Effector memory CD4-positive, alpha-beta T cell (primary cell): ENCODE measurements at regions not wholly inside any gene's neighbourhood (a gene's known extent, or its start where the extent isn't known, plus 50 kb on each side); places are given as distances from the start of the nearest gene placed in this dataset.

ENCODE experiments used
- DNase-seq, 3 donors: peaks; one replicate each; pipeline ENCODE4 v3.0.0-alpha.2; 2020
- H3K27ac ChIP-seq: 2 replicates; pipeline ENCODE4 v1.7.0; 2013; ENCODE audit warnings: mild to moderate bottlenecking, low read length, moderate library complexity; ENCODE audit not compliant: insufficient read depth, poor library complexity, severe bottlenecking
- H3K27me3 ChIP-seq: replicated peaks from 2 replicates; pipeline ENCODE4 v1.7.0; 2013; ENCODE audit warnings: mild to moderate bottlenecking, low read length; ENCODE audit not compliant: insufficient read depth, control insufficient read depth, poor library complexity, severe bottlenecking
- H3K36me3 ChIP-seq: 2 replicates; pipeline ENCODE4 v1.7.0; 2013; ENCODE audit warnings: mild to moderate bottlenecking, low read length, moderate library complexity; ENCODE audit not compliant: control insufficient read depth, insufficient read depth
- H3K4me1 ChIP-seq: 2 replicates; pipeline ENCODE4 v1.7.0; 2013; ENCODE audit warnings: low read length, mild to moderate bottlenecking; ENCODE audit not compliant: control insufficient read depth, insufficient read depth, poor library complexity, severe bottlenecking
- H3K4me3 ChIP-seq: 2 replicates; pipeline ENCODE4 v1.7.0; 2013; ENCODE audit warnings: low read length, low read depth, mild to moderate bottlenecking; ENCODE audit not compliant: insufficient read depth, poor library complexity, severe bottlenecking
- H3K9me3 ChIP-seq: 2 replicates; pipeline ENCODE4 v1.7.0; 2013; ENCODE audit warnings: mild to moderate bottlenecking, low read length, moderate library complexity; ENCODE audit not compliant: control insufficient read depth

- no peaks in the 10 kb centered on the region for H3K36me3 ChIP-seq
- H3K4me1 ChIP-seq = no peaks in the 10 kb centered on the region
- H3K27me3 ChIP-seq = no peaks in the 10 kb centered on the region
- H3K4me3 ChIP-seq = no peak overlapping the region
- H3K9me3 ChIP-seq = no peaks in the 10 kb centered on the region
- no peak overlapping the region for H3K27ac ChIP-seq
- no peak for DNase-seq
Observed at GRCh38 chr12:89082370-89082753, 269.9 kb downstream of the DUSP6 start.

GRCh38 chr12:89081719-89082369, 270.5 kb downstream of the DUSP6 start:
- no peak for DNase-seq
- no peaks in the 10 kb centered on the region for H3K36me3 ChIP-seq
- H3K27me3 ChIP-seq = no peaks in the 10 kb centered on the region
- H3K27ac ChIP-seq = no peak overlapping the region
- H3K9me3 ChIP-seq = no peaks in the 10 kb centered on the region
- H3K4me1 ChIP-seq = no peaks in the 10 kb centered on the region
- no peak overlapping the region for H3K4me3 ChIP-seq

DNA sequence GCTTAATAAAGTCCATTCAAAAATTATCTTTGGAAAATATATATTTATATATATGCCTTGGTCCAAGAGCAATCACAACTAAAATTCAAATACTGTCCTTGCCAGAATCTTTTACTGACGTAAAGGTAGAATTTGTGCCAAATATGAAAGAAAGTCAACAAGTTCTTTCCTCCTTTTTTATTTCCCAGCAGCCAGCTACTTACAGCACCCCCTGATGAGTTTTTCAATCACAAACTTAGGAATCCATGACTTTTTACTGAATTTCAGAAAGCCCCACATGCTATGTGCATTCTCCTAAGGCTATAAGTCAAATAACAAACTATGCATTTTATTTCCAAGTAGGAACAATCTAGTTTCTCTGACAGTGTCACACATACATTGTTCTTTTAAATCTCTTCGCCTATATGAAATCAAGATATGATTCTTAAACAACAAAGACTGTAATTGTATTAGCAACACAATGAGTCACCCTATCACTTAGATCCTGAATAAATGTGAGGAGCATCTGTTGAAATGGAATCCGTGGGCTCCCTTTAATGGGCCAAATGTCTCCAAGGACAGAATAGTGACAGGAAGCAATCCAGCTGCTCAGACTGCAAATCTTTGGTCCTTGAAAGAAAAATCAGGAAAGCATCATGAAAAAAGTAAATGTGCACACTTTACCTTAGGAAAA, 271.4 kb downstream of the DUSP6 start:
- no peak for DNase-seq
- Histone ChIP-seq H3K9me3 (no peaks in the 10 kb centered on the region), H3K27me3 (no peaks in the 10 kb centered on the region)

DNA sequence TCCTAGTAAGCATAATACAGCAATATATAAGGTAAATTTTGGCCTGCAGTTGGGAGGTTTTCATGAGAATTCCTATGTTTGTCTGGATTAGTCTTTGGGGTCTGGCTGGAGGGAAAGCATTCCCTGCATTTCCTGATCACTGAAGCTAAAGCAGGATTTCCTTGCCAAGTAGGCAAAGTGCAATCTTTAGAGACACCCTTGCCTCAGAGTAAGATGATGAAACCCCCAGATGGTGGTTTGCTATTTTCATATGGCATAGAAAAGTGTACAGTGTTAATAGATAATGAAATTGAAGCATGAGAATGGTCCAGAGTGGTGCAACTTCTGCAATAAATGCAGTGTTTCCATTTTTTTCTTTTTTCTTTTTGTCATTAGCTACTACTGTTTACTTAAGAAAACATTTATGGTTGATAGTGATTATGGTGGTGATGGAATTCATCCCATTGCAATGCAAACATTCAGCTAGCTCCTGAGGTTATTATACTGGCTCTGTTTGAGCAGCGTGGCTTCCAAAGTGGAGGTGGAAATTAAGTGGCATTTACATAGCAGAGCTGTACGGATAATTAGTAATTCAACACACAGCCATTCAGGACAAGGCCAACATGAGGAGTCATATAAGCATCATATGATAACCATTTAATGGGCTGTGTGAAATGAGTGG, 276.3 kb downstream of the DUSP6 start:
- no peak for DNase-seq

More for the DNA sequence above, 271.4 kb downstream of the DUSP6 start:
- Histone ChIP-seq H3K4me1 (no peaks in the 10 kb centered on the region), H3K4me3 (no peak overlapping the region), H3K27ac (no peak overlapping the region), H3K36me3 (no peaks in the 10 kb centered on the region)

DNA sequence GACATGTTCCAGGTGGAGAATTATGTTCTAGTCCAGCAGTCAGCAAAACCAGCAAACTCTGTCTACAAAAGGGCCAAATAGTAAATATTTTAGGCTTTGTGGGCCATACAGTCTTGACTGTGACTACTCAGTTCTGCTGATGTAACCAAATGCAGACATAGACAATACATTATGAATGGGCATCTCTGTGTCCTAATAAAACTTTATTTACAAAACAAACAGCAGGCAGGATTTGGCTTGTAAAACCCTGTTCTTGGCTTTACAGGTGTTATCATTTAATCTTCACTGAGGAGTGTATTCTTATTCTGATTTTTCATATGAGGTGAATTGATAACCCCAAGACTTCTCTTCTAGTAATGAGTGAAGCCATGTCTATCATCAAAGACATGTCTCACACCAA, 278.6 kb downstream of the DUSP6 start:
- Histone ChIP-seq H3K4me3 (no peak overlapping the region), H3K4me1 (no peaks in the 10 kb centered on the region), H3K36me3 (no peaks in the 10 kb centered on the region), H3K27me3 (no peaks in the 10 kb centered on the region), H3K27ac (no peak overlapping the region), H3K9me3 (no peaks in the 10 kb centered on the region)
- DNase-seq = no peak

More for the DNA sequence above, 276.3 kb downstream of the DUSP6 start:
- Histone ChIP-seq H3K4me3 (no peak overlapping the region), H3K9me3 (no peaks in the 10 kb centered on the region), H3K27me3 (no peaks in the 10 kb centered on the region), H3K27ac (no peak overlapping the region), H3K4me1 (no peaks in the 10 kb centered on the region), H3K36me3 (no peaks in the 10 kb centered on the region)

GRCh38 chr12:89073027-89073398, 279.3 kb downstream of the DUSP6 start:
- no peaks in the 10 kb centered on the region for H3K9me3 ChIP-seq

DNA sequence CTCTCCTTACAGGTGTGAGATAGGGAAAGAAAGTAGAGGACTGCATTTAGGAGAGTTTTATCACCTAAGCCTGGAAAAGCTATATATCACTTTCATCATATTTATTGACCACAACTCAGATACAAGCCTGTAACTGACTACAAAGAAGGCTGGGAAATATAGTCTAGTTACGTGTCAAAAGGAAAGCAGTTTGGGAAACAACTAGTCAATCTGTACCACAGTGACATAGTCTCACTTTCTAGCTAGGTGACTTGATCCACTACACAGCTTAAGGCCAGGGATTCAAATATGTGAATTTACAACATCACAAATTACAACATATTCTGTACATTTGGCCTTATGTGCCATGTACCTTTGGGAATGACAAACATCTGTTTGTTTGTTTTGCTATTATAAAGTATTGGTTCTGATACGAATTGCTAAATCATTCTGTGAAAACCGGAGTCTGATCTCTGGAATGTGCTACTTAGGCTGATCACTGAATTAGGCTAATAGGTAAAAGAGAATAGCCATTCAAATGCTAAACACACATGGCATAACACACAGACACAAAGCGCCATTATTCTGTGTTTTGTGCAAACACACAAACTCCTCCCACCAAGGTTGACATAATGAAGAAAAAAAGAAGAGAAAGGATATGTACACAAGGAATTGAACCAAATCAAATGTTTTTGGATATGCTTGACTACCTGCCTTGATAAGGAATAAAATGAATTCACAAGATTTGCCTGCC, 279.8 kb downstream of the DUSP6 start:
- Histone ChIP-seq H3K27me3 (no peaks in the 10 kb centered on the region), H3K4me1 (no peaks in the 10 kb centered on the region), H3K9me3 (no peaks in the 10 kb centered on the region), H3K4me3 (no peak overlapping the region), H3K27ac (no peak overlapping the region), H3K36me3 (no peaks in the 10 kb centered on the region)
- no peak for DNase-seq

More at GRCh38 chr12:89073027-89073398, 279.3 kb downstream of the DUSP6 start:
- Histone ChIP-seq H3K4me1 (no peaks in the 10 kb centered on the region), H3K27me3 (no peaks in the 10 kb centered on the region), H3K36me3 (no peaks in the 10 kb centered on the region), H3K4me3 (no peak overlapping the region), H3K27ac (no peak overlapping the region)
- DNase-seq = no peak

GRCh38 chr12:89070603-89071002, 281.7 kb downstream of the DUSP6 start:
- Histone ChIP-seq H3K27me3 (no peaks in the 10 kb centered on the region), H3K9me3 (no peaks in the 10 kb centered on the region), H3K36me3 (no peaks in the 10 kb centered on the region), H3K27ac (no peak overlapping the region), H3K4me1 (no peaks in the 10 kb centered on the region), H3K4me3 (no peak overlapping the region)
- DNase-seq = no peak

GRCh38 chr12:89069431-89069830, 282.9 kb downstream of the DUSP6 start:
- Histone ChIP-seq H3K9me3 (no peaks in the 10 kb centered on the region), H3K4me1 (no peaks in the 10 kb centered on the region), H3K27ac (no peak overlapping the region), H3K4me3 (no peak overlapping the region), H3K36me3 (no peaks in the 10 kb centered on the region), H3K27me3 (no peaks in the 10 kb centered on the region)
- no peak for DNase-seq
